ENCODE measurements at regions not wholly inside any gene's neighbourhood (a gene's known extent, or its start where the extent isn't known, plus 50 kb on each side); places are given as distances from the start of the nearest gene placed in this dataset.
"Not testable (repeated sequence)": the region's sequence is repeated elsewhere in the genome, so short reads cannot be mapped to it uniquely, and the experiment has no call there.

DNA sequence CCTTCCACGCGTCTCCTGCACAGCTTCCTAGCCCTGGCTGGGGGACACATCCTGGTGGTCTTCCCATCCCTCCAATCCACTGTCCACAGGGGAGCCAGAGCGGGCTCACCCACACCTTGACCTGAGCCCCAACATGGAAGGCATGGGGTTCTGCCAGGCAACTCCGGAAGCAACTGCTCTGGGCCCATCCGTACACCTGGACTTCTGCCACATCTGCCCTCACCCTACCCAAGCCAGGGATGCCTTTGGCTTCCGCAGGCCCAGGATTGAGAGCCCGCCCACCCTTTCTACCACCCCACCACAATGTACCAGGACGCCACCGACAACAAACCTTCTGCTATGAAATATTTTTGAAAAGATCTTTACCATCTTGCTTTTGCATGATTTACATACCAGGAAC, 89.8 kb downstream of the KCNJ18 start:
- TF ChIP-seq, protein P1, sequence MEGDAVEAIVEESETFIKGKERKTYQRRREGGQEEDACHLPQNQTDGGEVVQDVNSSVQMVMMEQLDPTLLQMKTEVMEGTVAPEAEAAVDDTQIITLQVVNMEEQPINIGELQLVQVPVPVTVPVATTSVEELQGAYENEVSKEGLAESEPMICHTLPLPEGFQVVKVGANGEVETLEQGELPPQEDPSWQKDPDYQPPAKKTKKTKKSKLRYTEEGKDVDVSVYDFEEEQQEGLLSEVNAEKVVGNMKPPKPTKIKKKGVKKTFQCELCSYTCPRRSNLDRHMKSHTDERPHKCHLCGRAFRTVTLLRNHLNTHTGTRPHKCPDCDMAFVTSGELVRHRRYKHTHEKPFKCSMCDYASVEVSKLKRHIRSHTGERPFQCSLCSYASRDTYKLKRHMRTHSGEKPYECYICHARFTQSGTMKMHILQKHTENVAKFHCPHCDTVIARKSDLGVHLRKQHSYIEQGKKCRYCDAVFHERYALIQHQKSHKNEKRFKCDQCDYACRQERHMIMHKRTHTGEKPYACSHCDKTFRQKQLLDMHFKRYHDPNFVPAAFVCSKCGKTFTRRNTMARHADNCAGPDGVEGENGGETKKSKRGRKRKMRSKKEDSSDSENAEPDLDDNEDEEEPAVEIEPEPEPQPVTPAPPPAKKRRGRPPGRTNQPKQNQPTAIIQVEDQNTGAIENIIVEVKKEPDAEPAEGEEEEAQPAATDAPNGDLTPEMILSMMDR (IDR thresholded peaks at IDR 0.05) = not testable (repeated sequence)
- TF ChIP-seq POLR2A (IDR thresholded peaks at IDR 0.05) = not testable (repeated sequence)

Measured in lower leg skin (tissue), 3 donors.